ENCODE measurements at regions not wholly inside any gene's neighbourhood (a gene's known extent, or its start where the extent isn't known, plus 50 kb on each side); places are given as distances from the start of the nearest gene placed in this dataset.

DNA sequence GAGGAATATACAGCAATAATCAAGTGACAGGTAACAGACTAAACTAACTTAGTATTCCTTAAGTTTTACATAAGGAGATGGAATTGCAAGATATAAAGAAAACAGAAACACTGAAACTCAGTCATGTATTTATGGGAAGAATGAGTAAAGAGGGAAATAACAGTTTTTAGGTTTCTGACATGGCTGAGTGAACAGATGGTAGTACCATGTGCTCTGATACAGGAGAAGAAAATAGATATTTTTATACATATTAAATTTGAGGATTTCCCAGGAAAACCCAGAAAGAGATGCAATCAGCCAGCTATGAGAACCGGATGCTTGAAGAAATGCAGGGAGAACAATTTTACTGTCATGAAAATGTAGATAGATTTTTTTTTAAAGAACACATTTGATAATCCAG lies 669.5 kb upstream of the GRM3 start:
- Histone ChIP-seq H3K4me3 (no peak overlapping the region), H3K27me3 (no peaks in the 10 kb centered on the region), H3K4me1 (no peaks in the 10 kb centered on the region), H3K9me3 (no peaks in the 10 kb centered on the region), H3K36me3 (no peaks in the 10 kb centered on the region), H3K27ac (no peak overlapping the region)
- TF ChIP-seq, protein P1, sequence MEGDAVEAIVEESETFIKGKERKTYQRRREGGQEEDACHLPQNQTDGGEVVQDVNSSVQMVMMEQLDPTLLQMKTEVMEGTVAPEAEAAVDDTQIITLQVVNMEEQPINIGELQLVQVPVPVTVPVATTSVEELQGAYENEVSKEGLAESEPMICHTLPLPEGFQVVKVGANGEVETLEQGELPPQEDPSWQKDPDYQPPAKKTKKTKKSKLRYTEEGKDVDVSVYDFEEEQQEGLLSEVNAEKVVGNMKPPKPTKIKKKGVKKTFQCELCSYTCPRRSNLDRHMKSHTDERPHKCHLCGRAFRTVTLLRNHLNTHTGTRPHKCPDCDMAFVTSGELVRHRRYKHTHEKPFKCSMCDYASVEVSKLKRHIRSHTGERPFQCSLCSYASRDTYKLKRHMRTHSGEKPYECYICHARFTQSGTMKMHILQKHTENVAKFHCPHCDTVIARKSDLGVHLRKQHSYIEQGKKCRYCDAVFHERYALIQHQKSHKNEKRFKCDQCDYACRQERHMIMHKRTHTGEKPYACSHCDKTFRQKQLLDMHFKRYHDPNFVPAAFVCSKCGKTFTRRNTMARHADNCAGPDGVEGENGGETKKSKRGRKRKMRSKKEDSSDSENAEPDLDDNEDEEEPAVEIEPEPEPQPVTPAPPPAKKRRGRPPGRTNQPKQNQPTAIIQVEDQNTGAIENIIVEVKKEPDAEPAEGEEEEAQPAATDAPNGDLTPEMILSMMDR (IDR thresholded peaks at IDR 0.05): no peak
- no peak for DNase-seq (ENCODE audit: low spot score)

DNA sequence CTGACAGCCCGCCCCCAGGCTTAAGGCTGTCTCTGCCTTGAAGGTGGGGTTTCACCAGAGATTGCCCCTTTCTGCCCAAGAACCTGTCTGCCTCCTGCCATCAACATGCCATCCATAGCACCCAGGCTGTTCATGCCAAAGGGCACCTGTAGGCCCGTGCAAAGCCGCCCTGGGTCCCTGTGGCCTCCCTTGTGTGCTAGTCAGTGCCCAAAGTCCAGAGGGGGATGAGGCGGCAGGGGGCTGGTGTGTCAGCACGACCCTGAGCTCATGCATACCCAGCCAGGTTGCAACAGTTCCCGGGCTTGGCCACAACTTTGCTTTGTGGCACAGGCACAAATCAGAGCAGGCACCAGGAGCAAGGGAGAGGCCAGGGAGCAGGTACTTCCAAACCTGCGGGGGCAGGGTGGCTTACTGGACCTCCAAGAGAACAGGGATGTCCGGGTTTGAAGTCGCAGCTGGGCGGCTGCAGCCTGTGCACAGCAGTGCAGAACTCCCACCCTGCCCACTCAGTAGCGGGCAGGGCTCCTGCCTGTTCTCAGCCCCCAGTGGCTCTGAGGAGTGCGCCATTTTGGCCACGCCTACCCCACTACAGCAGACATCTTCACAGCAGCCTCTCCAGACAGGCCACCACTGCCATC lies 671.1 kb upstream of the GRM3 start:
- H3K36me3 ChIP-seq: no peaks in the 10 kb centered on the region
- H3K4me3 ChIP-seq: no peak overlapping the region
- no peak overlapping the region for H3K27ac ChIP-seq
- no peaks in the 10 kb centered on the region for H3K4me1 ChIP-seq
- H3K9me3 ChIP-seq: no peaks in the 10 kb centered on the region
- H3K27me3 ChIP-seq: no peaks in the 10 kb centered on the region
- no peak for DNase-seq (ENCODE audit: low spot score)
- TF ChIP-seq, protein P1 (IDR thresholded peaks at IDR 0.05): no peak

DNA sequence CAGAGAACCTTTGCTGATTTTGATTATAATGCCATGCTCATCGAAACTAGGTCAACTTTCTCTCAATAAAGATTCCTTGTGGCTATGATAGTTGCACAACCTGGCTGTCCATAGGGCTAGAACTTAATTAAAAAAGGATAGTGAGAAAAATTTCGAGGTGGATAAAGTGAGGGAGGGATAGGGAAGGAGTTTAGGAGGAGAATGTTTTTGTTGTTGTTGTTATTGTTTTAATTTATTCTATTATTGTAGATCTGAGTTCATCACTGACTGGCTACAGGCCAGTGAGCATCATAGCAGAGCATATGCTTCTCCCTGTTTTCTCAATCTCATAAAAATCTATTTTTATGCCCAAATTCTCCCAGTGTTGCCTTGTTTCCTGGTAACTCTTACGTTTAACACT lies 688.7 kb upstream of the GRM3 start:
- TF ChIP-seq, protein P1 (IDR thresholded peaks at IDR 0.05): no peak
- Histone ChIP-seq H3K4me1 (no peaks in the 10 kb centered on the region), H3K27ac (no peak overlapping the region), H3K36me3 (no peaks in the 10 kb centered on the region), H3K9me3 (no peaks in the 10 kb centered on the region), H3K27me3 (no peaks in the 10 kb centered on the region), H3K4me3 (no peak overlapping the region)
- DNase-seq (ENCODE audit: low spot score): no peak

DNA sequence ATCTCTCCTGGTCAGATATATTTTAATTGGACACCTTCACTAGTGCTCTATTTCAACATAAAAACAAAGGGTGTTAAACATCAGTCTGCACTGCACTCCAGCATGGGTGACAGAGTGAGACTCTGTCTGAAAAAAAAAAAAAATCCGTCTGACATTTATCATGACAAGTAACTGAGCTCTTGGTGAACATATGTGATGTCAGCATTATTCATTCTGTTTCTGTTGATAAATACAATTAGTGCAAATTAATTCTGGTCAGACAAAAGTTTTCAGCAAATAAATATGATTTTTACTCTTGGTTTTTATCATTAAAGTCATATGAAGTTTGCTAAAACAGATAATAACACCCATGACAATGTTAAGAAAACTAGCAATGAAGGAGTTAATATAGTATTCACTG lies 692.8 kb upstream of the GRM3 start:
- no peaks in the 10 kb centered on the region for H3K4me1 ChIP-seq
- H3K4me3 ChIP-seq: no peak overlapping the region
- TF ChIP-seq, protein P1 (IDR thresholded peaks at IDR 0.05): no peak
- no peaks in the 10 kb centered on the region for H3K36me3 ChIP-seq
- H3K27ac ChIP-seq: no peak overlapping the region
- H3K27me3 ChIP-seq: no peaks in the 10 kb centered on the region
- H3K9me3 ChIP-seq: peaks cover 0 to 22% of the 10 kb centered on the region in 2 donors
- no peak for DNase-seq (ENCODE audit: low spot score)

DNA sequence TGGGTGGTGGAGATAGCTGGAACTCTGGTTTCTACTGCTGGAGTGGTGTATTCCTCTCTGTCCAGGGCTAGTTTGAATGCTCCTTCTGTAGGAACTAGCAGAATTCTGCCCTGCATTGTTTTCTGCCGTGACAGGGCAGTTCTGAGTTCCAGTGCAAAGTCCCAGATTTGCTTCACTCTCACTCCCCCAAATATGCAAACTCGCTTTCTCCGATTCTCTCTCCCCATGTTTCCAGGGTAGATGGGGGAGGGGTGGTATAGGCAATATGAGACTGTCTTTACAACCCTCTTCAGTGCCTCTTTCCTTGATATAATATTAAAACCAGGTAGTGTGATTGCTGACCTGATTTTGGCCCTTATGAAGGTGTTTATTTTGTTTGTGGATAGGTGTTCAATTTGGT lies 693.3 kb upstream of the GRM3 start:
- Histone ChIP-seq H3K36me3 (no peaks in the 10 kb centered on the region), H3K4me3 (no peak overlapping the region), H3K4me1 (no peaks in the 10 kb centered on the region), H3K27me3 (no peaks in the 10 kb centered on the region), H3K27ac (no peak overlapping the region), H3K9me3 (peaks cover 0 to 27% of the 10 kb centered on the region in 2 donors)
- no peak for DNase-seq (ENCODE audit: low spot score)
- TF ChIP-seq, protein P1 (IDR thresholded peaks at IDR 0.05): no peak

DNA sequence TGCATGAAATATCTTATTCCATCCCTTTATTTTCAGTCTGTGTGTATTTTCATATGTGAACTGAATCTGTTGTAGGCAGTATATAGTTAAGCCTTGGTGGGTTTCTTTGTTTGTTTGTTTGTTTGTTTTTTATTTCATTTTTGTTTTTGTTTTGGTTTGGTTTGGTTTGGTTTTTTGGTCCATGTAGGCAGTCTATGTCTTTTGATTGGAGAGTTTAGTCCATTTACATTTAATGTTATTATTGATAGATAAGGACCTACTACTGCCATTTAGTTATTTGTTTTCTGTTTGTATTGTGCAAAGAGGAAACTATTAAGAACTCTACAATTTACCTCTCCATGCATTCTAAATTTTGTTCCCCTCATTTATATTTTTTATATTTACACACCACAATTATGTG lies 695.9 kb upstream of the GRM3 start:
- Histone ChIP-seq H3K9me3 (peaks cover 0 to 36% of the 10 kb centered on the region in 2 donors), H3K27ac (no peak overlapping the region), H3K27me3 (no peaks in the 10 kb centered on the region), H3K36me3 (no peaks in the 10 kb centered on the region), H3K4me3 (no peak overlapping the region), H3K4me1 (no peaks in the 10 kb centered on the region)
- TF ChIP-seq, protein P1 (IDR thresholded peaks at IDR 0.05): no peak
- DNase-seq (ENCODE audit: low spot score): no peak
